A673 (cell line): ENCODE measurements at regions not wholly inside any gene's neighbourhood (a gene's known extent, or its start where the extent isn't known, plus 50 kb on each side); places are given as distances from the start of the nearest gene placed in this dataset.

Experiments
- EZH2 ChIP-seq: fragments of 200-600 bp; sonication (generic); IDR thresholded peaks from 2 replicates; pipeline ENCODE4 v1.6.1; 2017; ENCODE audit warnings: borderline replicate concordance, low read depth, mild to moderate bottlenecking, mixed read lengths, antibody characterized with exemption, low read length; ENCODE audit not compliant: poor library complexity, severe bottlenecking
- TF ChIP-seq, protein P1 (sequence below): fragments of 300-800, 200-600 bp; sonication (generic); conservative IDR thresholded peaks from 2 replicates; pipeline ENCODE4 v1.5.1; 2017; ENCODE audit warnings: low read depth, mild to moderate bottlenecking, antibody characterized with exemption, low read length, moderate library complexity, mixed read lengths

DNA sequence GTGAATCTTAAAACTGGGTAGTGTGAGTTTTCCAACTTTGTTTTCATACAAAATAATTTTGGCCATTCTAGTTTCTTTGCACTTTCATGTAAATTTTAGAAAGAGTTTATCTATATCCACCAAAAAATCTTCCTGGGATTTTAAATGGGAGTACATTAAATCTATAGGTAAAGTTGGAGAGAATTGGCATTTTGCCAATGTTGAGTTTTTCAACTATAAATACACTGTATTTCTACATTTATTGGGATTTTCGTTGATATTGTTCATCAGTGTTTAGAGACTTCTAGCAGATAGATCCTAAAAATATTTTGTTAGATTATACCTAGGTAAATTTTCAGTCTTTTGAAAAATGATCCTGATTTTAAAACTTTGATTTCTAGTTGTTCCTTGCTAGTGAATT, 83.1 kb upstream of the CCDC54 start:
- TF ChIP-seq EZH2 = no peak
- TF ChIP-seq, protein P1, sequence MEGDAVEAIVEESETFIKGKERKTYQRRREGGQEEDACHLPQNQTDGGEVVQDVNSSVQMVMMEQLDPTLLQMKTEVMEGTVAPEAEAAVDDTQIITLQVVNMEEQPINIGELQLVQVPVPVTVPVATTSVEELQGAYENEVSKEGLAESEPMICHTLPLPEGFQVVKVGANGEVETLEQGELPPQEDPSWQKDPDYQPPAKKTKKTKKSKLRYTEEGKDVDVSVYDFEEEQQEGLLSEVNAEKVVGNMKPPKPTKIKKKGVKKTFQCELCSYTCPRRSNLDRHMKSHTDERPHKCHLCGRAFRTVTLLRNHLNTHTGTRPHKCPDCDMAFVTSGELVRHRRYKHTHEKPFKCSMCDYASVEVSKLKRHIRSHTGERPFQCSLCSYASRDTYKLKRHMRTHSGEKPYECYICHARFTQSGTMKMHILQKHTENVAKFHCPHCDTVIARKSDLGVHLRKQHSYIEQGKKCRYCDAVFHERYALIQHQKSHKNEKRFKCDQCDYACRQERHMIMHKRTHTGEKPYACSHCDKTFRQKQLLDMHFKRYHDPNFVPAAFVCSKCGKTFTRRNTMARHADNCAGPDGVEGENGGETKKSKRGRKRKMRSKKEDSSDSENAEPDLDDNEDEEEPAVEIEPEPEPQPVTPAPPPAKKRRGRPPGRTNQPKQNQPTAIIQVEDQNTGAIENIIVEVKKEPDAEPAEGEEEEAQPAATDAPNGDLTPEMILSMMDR = no peak
